Heart right ventricle (tissue), 16 donors: ENCODE measurements at regions not wholly inside any gene's neighbourhood (a gene's known extent, or its start where the extent isn't known, plus 50 kb on each side); places are given as distances from the start of the nearest gene placed in this dataset.

Experiments
- ATAC-seq, 8 donors: fragments of 200-7000 bp; cut with Tn5 transposase; one replicate each; pipeline ENCODE4 v1.9.1; 2020; ENCODE audit warnings: mild to moderate bottlenecking in 8 of 8, moderate library complexity in 8 of 8, moderate number of reproducible peaks in 1 of 8
- DNase-seq, 2 donors: peaks; one replicate each; pipeline ENCODE4 v3.0.0-alpha.2; 2020
- H3K27ac ChIP-seq, 10 donors: fragments of 200-600 bp; sonication (generic) in 2 of 10; one replicate each; pipeline versions ENCODE4 v1.5.0 to v1.8.0; 2020 to 2022; ENCODE audit warnings: mild to moderate bottlenecking in 3 of 10
- H3K27me3 ChIP-seq, 7 donors: fragments of 200-600 bp; one replicate each; pipeline ENCODE4 v1.8.0; 2021 to 2022; ENCODE audit warnings: mild to moderate bottlenecking in 2 of 7
- H3K36me3 ChIP-seq, 9 donors: fragments of 200-600 bp; sonication (generic) in 1 of 9; one replicate each; pipeline versions ENCODE4 v1.5.0 to v1.8.0; 2020 to 2022; ENCODE audit warnings: mild to moderate bottlenecking in 2 of 9
- H3K4me1 ChIP-seq, 9 donors: fragments of 200-600 bp; sonication (generic) in 1 of 9; one replicate each; pipeline versions ENCODE4 v1.5.0 to v1.8.0; 2020 to 2022; ENCODE audit warnings: mild to moderate bottlenecking in 4 of 9
- H3K4me3 ChIP-seq, 10 donors: fragments of 200-600 bp; sonication (generic) in 2 of 10; one replicate each; pipeline versions ENCODE4 v1.5.0 to v1.8.0; 2020 to 2022; ENCODE audit warnings: mild to moderate bottlenecking in 7 of 10, moderate library complexity in 2 of 10
- H3K9me3 ChIP-seq, 11 donors: fragments of 200-600 bp in 10 of 11; sonication (generic) in 2 of 11; one replicate each; pipeline versions ENCODE4 v1.5.0 to v1.8.0; 2013 to 2022; ENCODE audit warnings: mild to moderate bottlenecking in 2 of 11, control low read depth in 1 of 11, moderate library complexity in 1 of 11
- WGBS, 2 donors: extraction: QIAGEN DNeasy Blood & Tissue Kit; methylation state at CpG; one replicate each; pipeline ENCODE4 v1.1.7; 2013; ENCODE audit warnings: inconsistent platforms in 1 of 2; 5-methylcytosine and 5-hydroxymethylcytosine counted together
- intact Hi-C, 10 donors: fragments of 100-400 bp; cut with DNase I; formaldehyde crosslinking; loops; one replicate each; pipeline versions ENCODE4 v1.11.1 to v1.14.2; 2022
- TF ChIP-seq, protein P1 (sequence below), 9 donors: fragments of 200-600 bp; sonication (generic) in 2 of 9; IDR thresholded peaks; one replicate each; pipeline versions ENCODE4 v1.5.0 to v1.8.0; 2021 to 2022; ENCODE audit warnings: antibody characterized with exemption in 9 of 9, mild to moderate bottlenecking in 5 of 9, moderate library complexity in 1 of 9
- donor health status: Arrhythmogenic right ventricular cardiomyopathy.
- donor health status: ischemic (EF 13 %, LVEDD 7.1; RV severe dilation, severe dysfunction).
- donor health status: healthy with polysubstance abuse.
- donor health status: DM: no; HTN: yes; CAD: no.
- donor health status: DM: no; HTN: no; CAD: no.
- donor health status: ischemic (EF 25% LVEDD 6.9; RV normal size, moderate dysfunction).
- donor health status: ischemic (EF 25% LVEDD 5.7; RV mildly dilated, moderate dysfunction).
- donor health status: healthy.
- donor health status: DM: yes; HTN: yes; CAD: no.
- donor health status: Ischemic cardiomyopathy.
- donor health status: ischemic (EF 35%, LVEDD 5.7; RV mildly dilated, moderate dysfunction).
- donor health status: nonischemic (EF 11% LVEDD 7.7; RV severe dilation, severe dysfunction).
- donor health status: DM: yes; HTN: yes; CAD: no.
- donor health status: PGD.
- donor health status: ischemic (EF 29% LVEDD 5.4; RV normal size, mild dysfunction).
- donor health status: nonischemic (EF 23%, LVEDD 6.1; RV moderate dilation, normal function).

DNA sequence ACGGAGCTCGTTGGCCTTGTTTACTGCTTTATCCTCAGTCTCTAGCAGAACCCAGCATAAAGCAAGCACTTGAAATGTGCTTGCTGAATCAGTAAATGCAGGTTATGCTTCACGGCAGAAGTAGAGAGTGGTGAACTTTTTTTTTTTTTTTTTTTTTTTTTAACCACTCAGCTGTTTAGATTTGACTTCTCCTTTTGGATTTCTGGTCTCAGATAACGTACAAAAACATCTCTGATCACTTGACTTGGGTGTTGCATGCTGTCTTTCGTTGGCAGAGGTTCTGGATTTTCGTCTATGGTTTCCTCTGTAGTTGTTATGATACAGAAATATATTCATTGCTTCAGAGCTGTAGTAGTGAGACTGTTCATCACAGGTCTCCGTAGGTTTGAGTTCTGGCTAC is 242.5 kb upstream of the HABP2 start:
- intact Hi-C loops: no loop called here
- Histone ChIP-seq H3K27me3 (peaks cover 0 to 4% (median 0%) of the 10 kb centered on the region in 7 donors), H3K4me3 (no peak overlapping the region), H3K4me1 (no peaks in the 10 kb centered on the region), H3K36me3 (no peaks in the 10 kb centered on the region), H3K27ac (no peak overlapping the region), H3K9me3 (peaks cover 0 to 6% (median 0%) of the 10 kb centered on the region in 11 donors)
- no peak for ATAC-seq
- WGBS, 2 donors: 67 to 75% methylated on average over 7 of the region's 7 CpGs
- DNase-seq: no peak
- TF ChIP-seq, protein P1, sequence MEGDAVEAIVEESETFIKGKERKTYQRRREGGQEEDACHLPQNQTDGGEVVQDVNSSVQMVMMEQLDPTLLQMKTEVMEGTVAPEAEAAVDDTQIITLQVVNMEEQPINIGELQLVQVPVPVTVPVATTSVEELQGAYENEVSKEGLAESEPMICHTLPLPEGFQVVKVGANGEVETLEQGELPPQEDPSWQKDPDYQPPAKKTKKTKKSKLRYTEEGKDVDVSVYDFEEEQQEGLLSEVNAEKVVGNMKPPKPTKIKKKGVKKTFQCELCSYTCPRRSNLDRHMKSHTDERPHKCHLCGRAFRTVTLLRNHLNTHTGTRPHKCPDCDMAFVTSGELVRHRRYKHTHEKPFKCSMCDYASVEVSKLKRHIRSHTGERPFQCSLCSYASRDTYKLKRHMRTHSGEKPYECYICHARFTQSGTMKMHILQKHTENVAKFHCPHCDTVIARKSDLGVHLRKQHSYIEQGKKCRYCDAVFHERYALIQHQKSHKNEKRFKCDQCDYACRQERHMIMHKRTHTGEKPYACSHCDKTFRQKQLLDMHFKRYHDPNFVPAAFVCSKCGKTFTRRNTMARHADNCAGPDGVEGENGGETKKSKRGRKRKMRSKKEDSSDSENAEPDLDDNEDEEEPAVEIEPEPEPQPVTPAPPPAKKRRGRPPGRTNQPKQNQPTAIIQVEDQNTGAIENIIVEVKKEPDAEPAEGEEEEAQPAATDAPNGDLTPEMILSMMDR (IDR thresholded peaks at IDR 0.05): no peak

DNA sequence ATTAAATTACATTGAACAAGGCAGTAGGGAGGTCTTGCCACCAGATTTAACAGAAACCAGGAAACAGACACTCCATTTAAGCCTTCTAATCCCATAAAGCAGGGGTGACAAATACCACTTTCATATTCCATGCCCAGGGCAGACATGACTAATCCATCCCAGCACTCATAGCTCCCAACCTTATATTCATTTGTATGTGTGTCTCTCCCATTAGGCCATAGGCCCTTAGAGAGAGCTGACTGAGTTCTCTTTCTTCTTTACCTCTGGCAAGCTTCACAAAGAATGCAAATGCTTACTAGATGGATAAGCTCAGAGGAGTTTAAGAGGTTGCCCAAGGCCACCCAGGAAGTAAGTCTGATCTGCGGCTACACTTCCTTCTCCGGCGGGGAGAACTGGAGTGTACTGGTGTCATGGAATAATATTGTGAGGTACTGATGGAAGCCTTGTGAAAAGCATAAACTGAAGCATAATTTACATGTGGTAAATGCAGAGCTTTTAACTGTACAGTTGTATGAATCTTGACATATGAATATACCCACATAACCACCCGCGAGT is 239.7 kb upstream of the HABP2 start:
- WGBS, 2 donors: 95 to 98% methylated on average over 5 of the region's 5 CpGs
- peaks cover 0 to 6% (median 0%) of the 10 kb centered on the region in 11 donors for H3K9me3 ChIP-seq
- intact Hi-C loops: no loop called here
- H3K4me1 ChIP-seq: no peaks in the 10 kb centered on the region
- no peak for ATAC-seq
- H3K27ac ChIP-seq: peak overlapping the region in 1 of 10 donors; percentile 14
- TF ChIP-seq, protein P1 (IDR thresholded peaks at IDR 0.05): no peak
- no peaks in the 10 kb centered on the region for H3K36me3 ChIP-seq
- no peak for DNase-seq
- peaks cover 0 to 13% (median 0%) of the 10 kb centered on the region in 7 donors for H3K27me3 ChIP-seq
- no peak overlapping the region for H3K4me3 ChIP-seq

DNA sequence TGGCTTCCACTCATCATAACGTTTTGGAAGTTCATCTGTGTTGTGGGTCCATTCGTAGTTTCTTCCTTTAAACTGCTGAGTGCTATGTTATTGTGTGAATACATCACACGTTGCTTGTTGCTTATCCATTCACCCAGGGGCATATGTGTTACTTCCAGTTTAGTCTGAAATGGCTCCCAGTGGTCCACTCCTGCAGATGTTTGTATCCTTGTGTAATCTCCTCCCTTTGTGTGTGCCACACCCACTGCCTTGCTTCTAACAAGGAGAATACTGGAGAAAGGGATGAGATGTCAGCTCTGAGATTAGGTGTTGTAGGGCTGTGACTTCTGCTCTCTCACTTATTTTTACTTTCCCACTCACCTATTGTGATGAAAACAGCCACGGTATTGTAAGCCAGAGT is 239.1 kb upstream of the HABP2 start:
- ATAC-seq (no peak), DNase-seq (no peak)
- 72 to 75% methylated on average over 4 of the region's 4 CpGs for WGBS, 2 donors
- H3K9me3 ChIP-seq: peaks cover 0 to 6% (median 0%) of the 10 kb centered on the region in 11 donors
- H3K27me3 ChIP-seq: peaks cover 0 to 13% (median 0%) of the 10 kb centered on the region in 7 donors
- H3K36me3 ChIP-seq: no peaks in the 10 kb centered on the region
- no peak overlapping the region for H3K27ac ChIP-seq
- H3K4me3 ChIP-seq: no peak overlapping the region
- TF ChIP-seq, protein P1 (IDR thresholded peaks at IDR 0.05): no peak
- intact Hi-C loops: no loop called here
- H3K4me1 ChIP-seq: no peaks in the 10 kb centered on the region

DNA sequence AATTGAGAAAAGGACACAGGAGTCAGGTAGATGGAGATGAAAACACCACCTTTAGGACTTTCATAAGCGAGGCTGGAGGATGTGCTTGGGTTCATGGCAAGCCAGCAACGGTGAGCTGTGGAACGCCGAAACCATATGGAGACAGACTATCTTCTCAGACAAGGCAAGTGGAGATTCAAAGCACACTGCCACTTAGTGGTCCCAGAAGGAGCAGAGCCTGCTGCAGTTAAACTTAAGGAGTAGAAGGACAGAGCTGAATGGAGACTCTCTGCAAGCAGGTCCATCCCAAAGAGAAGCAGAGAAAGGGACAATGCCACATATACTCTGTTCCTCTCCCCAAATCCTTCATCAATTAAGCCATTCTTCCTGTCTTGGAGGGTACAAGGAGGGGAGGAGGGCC is 236.3 kb upstream of the HABP2 start:
- TF ChIP-seq, protein P1 (IDR thresholded peaks at IDR 0.05): no peak
- DNase-seq: no peak
- intact Hi-C loops: no loop called here
- Histone ChIP-seq H3K27me3 (peaks cover 0 to 9% (median 0%) of the 10 kb centered on the region in 7 donors), H3K4me3 (no peak overlapping the region), H3K4me1 (peaks cover 0 to 17% (median 0%) of the 10 kb centered on the region in 9 donors), H3K9me3 (peaks cover 0 to 6% (median 0%) of the 10 kb centered on the region in 11 donors), H3K36me3 (no peaks in the 10 kb centered on the region), H3K27ac (no peak overlapping the region)
- ATAC-seq: no peak
- 81 to 89% methylated on average over 4 of the region's 4 CpGs for WGBS, 2 donors
